Esophagus squamous epithelium (tissue), 5 donors: ENCODE measurements at regions not wholly inside any gene's neighbourhood (a gene's known extent, or its start where the extent isn't known, plus 50 kb on each side); places are given as distances from the start of the nearest gene placed in this dataset.

Experiments used
- DNase-seq: peaks from one replicate; lab custom pipeline; 2025; lab: John Stamatoyannopoulos, UW
- H3K27ac ChIP-seq, 4 donors: fragments of 200-600 bp; sonication (generic); one replicate each; pipeline ENCODE4 v1.5.1; 2016 to 2019; ENCODE audit warnings: mild to moderate bottlenecking in 1 of 4
- H3K27me3 ChIP-seq, 4 donors: fragments of 200-600 bp; sonication (generic); 1 replicate in 3 of 4; 2 replicates in 1 of 4; pipeline versions ENCODE4 v1.5.1 to v1.6.0; 2017 to 2021; ENCODE audit warnings: antibody characterized with exemption in 1 of 4
- H3K36me3 ChIP-seq, 3 donors: fragments of 200-600 bp; sonication (generic); one replicate each; pipeline ENCODE4 v1.5.1; 2016 to 2019
- H3K4me1 ChIP-seq, 3 donors: fragments of 200-600 bp; sonication (generic); one replicate each; pipeline ENCODE4 v1.5.1; 2017 to 2019
- H3K4me3 ChIP-seq, 4 donors: fragments of 200-600 bp; sonication (generic); 1 replicate in 3 of 4; 2 replicates in 1 of 4; pipeline ENCODE4 v1.5.1; 2016 to 2019; ENCODE audit warnings: mild to moderate bottlenecking in 2 of 4, moderate library complexity in 1 of 4
- H3K9me3 ChIP-seq, 3 donors: fragments of 200-600 bp; sonication (generic); one replicate each; pipeline ENCODE4 v1.5.1; 2016 to 2019
- POLR2A ChIP-seq, 4 donors: fragments of 450-650 bp; IDR thresholded peaks; one replicate each; pipeline ENCODE4 v1.6.1; 2017; ENCODE audit warnings: antibody characterized with exemption in 4 of 4, mild to moderate bottlenecking in 4 of 4, moderate library complexity in 3 of 4
- WGBS, 2 donors: methylation state at CpG; one replicate each; pipeline ENCODE4 v1.1.5; 2018; 5-methylcytosine and 5-hydroxymethylcytosine counted together
- intact Hi-C: fragments of 100-400 bp; cut with DNase I; formaldehyde crosslinking; loops from one replicate; pipeline ENCODE4 v1.15.0; 2022
- TF ChIP-seq, protein P1 (sequence below), 6 experiments: fragments of 450-650 bp in 4 of 6; fragments of 200-600 bp in 2 of 6; sonication (generic) in 2 of 6; IDR thresholded peaks; one replicate each; pipeline ENCODE4 v1.5.1; 2016 to 2019; ENCODE audit warnings: antibody characterized with exemption in 6 of 6, mild to moderate bottlenecking in 4 of 6, moderate library complexity in 4 of 6
- donor health status: DM: yes; HTN: yes; CAD: no.

- no peak for TF ChIP-seq POLR2A (IDR thresholded peaks at IDR 0.05)
- TF ChIP-seq, protein P1, sequence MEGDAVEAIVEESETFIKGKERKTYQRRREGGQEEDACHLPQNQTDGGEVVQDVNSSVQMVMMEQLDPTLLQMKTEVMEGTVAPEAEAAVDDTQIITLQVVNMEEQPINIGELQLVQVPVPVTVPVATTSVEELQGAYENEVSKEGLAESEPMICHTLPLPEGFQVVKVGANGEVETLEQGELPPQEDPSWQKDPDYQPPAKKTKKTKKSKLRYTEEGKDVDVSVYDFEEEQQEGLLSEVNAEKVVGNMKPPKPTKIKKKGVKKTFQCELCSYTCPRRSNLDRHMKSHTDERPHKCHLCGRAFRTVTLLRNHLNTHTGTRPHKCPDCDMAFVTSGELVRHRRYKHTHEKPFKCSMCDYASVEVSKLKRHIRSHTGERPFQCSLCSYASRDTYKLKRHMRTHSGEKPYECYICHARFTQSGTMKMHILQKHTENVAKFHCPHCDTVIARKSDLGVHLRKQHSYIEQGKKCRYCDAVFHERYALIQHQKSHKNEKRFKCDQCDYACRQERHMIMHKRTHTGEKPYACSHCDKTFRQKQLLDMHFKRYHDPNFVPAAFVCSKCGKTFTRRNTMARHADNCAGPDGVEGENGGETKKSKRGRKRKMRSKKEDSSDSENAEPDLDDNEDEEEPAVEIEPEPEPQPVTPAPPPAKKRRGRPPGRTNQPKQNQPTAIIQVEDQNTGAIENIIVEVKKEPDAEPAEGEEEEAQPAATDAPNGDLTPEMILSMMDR (IDR thresholded peaks at IDR 0.05): no peak
- Histone ChIP-seq H3K9me3 (no peaks in the 10 kb centered on the region), H3K4me1 (no peaks in the 10 kb centered on the region), H3K27ac (no peak overlapping the region), H3K4me3 (no peak overlapping the region), H3K36me3 (no peaks in the 10 kb centered on the region), H3K27me3 (peaks cover 0 to 13% (median 0%) of the 10 kb centered on the region in 4 donors)
- intact Hi-C loops: no loop called here
- DNase-seq: no peak
- WGBS, 2 donors: 92 to 99% methylated on average over 7 of the region's 7 CpGs
Observed at GRCh38 chr20:23279836-23280235, 70.8 kb upstream of the NXT1 start.

- Histone ChIP-seq H3K4me1 (no peaks in the 10 kb centered on the region), H3K27ac (no peak overlapping the region), H3K36me3 (no peaks in the 10 kb centered on the region), H3K27me3 (peaks cover 0 to 12% (median 0%) of the 10 kb centered on the region in 4 donors), H3K4me3 (no peak overlapping the region), H3K9me3 (no peaks in the 10 kb centered on the region)
- 89 to 91% methylated on average over 4 of the region's 4 CpGs for WGBS, 2 donors
- no peak for DNase-seq
- intact Hi-C loops: no loop called here
- TF ChIP-seq POLR2A (IDR thresholded peaks at IDR 0.05): no peak
- TF ChIP-seq, protein P1 (IDR thresholded peaks at IDR 0.05): no peak
Observed at GRCh38 chr20:23278172-23278571, 72.4 kb upstream of the NXT1 start.

- 86 to 95% methylated on average over 2 of the region's 2 CpGs for WGBS, 2 donors
- Histone ChIP-seq H3K9me3 (no peaks in the 10 kb centered on the region), H3K4me1 (no peaks in the 10 kb centered on the region), H3K36me3 (no peaks in the 10 kb centered on the region), H3K27ac (no peak overlapping the region), H3K27me3 (peaks cover 0 to 4% (median 0%) of the 10 kb centered on the region in 4 donors), H3K4me3 (no peak overlapping the region)
- no peak for TF ChIP-seq POLR2A (IDR thresholded peaks at IDR 0.05)
- TF ChIP-seq, protein P1 (IDR thresholded peaks at IDR 0.05): no peak
- DNase-seq: no peak
- intact Hi-C loops: no loop called here
Observed at GRCh38 chr20:23277316-23277715, 73.3 kb upstream of the NXT1 start.

DNA sequence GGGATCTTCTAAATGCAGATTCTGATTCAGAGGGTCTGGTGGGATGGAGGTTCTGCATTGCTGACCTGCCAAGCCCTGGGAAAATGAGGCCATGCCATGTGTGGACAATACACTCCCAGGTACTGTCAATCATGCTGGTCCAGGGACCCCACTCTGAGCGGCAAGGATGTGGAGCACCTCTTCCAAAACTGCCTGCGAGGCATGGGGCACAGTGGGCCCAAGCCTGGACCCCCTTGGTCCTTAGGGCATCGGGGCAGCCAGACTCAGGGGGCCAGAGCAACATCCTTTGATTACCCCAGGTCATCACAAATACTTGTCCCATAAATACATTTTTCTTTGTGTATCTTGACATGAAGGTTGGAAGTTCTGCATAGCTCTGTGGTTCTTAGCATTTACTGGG, 76.8 kb upstream of the NXT1 start:
- DNase-seq: no peak
- Histone ChIP-seq H3K4me1 (no peaks in the 10 kb centered on the region), H3K27ac (no peak overlapping the region), H3K27me3 (no peaks in the 10 kb centered on the region), H3K4me3 (no peak overlapping the region), H3K9me3 (no peaks in the 10 kb centered on the region), H3K36me3 (no peaks in the 10 kb centered on the region)
- intact Hi-C loops: no loop called here
- TF ChIP-seq, protein P1 (IDR thresholded peaks at IDR 0.05): no peak
- no peak for TF ChIP-seq POLR2A (IDR thresholded peaks at IDR 0.05)
- 85% methylated on average over 3 of the region's 3 CpGs; no CpG with 5 or more reads in 1 of the 2 donors for WGBS, 2 donors

GRCh38 chr20:23272176-23273029, 78.2 kb upstream of the NXT1 start:
- 85 to 94% methylated on average over 4 to 5 of the region's 6 CpGs for WGBS, 2 donors
- TF ChIP-seq, protein P1 (IDR thresholded peaks at IDR 0.05): no peak
- no peak for TF ChIP-seq POLR2A (IDR thresholded peaks at IDR 0.05)
- no peak for DNase-seq
- intact Hi-C loops: no loop called here
- Histone ChIP-seq H3K27ac (no peak overlapping the region), H3K4me1 (no peaks in the 10 kb centered on the region), H3K27me3 (no peaks in the 10 kb centered on the region), H3K4me3 (no peak overlapping the region), H3K9me3 (no peaks in the 10 kb centered on the region), H3K36me3 (no peaks in the 10 kb centered on the region)
